GM18951 (cell line): ENCODE measurements at regions not wholly inside any gene's neighbourhood (a gene's known extent, or its start where the extent isn't known, plus 50 kb on each side); places are given as distances from the start of the nearest gene placed in this dataset.

ENCODE experiments used
- POLR2A ChIP-seq: IDR thresholded peaks from 4 replicates; pipeline ENCODE4 v1.6.1; 2011; ENCODE audit warnings: mild to moderate bottlenecking; ENCODE audit not compliant: insufficient read length, insufficient read depth; ENCODE audit errors: extremely low read depth
- in situ Hi-C: fragments of 300-500 bp; cut with MboI; formaldehyde crosslinking; loops from one replicate; pipeline ENCODE4 v1.12.0; 2022; ENCODE audit warnings: low sequenced_read_pairs, mixed read lengths, inconsistent platforms; ENCODE audit not compliant: unreplicated experiment

GRCh38 chr2:64749446-64749845 lies 95.7 kb upstream of the SERTAD2 start:
- TF ChIP-seq POLR2A, result no peak
- in situ Hi-C loops, result no loop called here

- no peak for TF ChIP-seq POLR2A
- in situ Hi-C loops, result no loop called here
These were observed 96.5 kb upstream of the SERTAD2 start for GRCh38 chr2:64750001-64750816.

GRCh38 chr2:64750817-64751285 lies 97.1 kb upstream of the SERTAD2 start:
- TF ChIP-seq POLR2A, result peak; percentile 98
- in situ Hi-C loops, result no loop called here

- in situ Hi-C loops, result no loop called here
- TF ChIP-seq POLR2A, result peak; percentile 75
These were observed 97.9 kb upstream of the SERTAD2 start for GRCh38 chr2:64751286-64752260.

GRCh38 chr2:64753399-64753798 lies 99.7 kb upstream of the SERTAD2 start:
- no peak for TF ChIP-seq POLR2A
- in situ Hi-C loops, result no loop called here

- in situ Hi-C loops, result no loop called here
- no peak for TF ChIP-seq POLR2A
These were observed 100.9 kb upstream of the SERTAD2 start for GRCh38 chr2:64754570-64754969.

GRCh38 chr2:64757126-64757525 lies 103.4 kb upstream of the SERTAD2 start:
- no peak for TF ChIP-seq POLR2A
- in situ Hi-C loops, result no loop called here

- no peak for TF ChIP-seq POLR2A
- in situ Hi-C loops, result no loop called here
These were observed 106.4 kb upstream of the SERTAD2 start for GRCh38 chr2:64760128-64760527.

GRCh38 chr2:64762301-64762997 lies 108.7 kb upstream of the SERTAD2 start:
- in situ Hi-C loops, result no loop called here
- no peak for TF ChIP-seq POLR2A

- in situ Hi-C loops, result no loop called here
- no peak for TF ChIP-seq POLR2A
These were observed 109.4 kb upstream of the SERTAD2 start for GRCh38 chr2:64763126-64763525.

GRCh38 chr2:64765160-64765805 lies 111.6 kb upstream of the SERTAD2 start:
- TF ChIP-seq POLR2A, result no peak
- in situ Hi-C loops, result no loop called here

GRCh38 chr2:64766841-64767669 lies 113.3 kb upstream of the SERTAD2 start:
- TF ChIP-seq POLR2A, result no peak
- in situ Hi-C loops, result no loop called here
